SK-N-SH (cell line): ENCODE measurements at regions not wholly inside any gene's neighbourhood (a gene's known extent, or its start where the extent isn't known, plus 50 kb on each side); places are given as distances from the start of the nearest gene placed in this dataset.
"Not testable (repeated sequence)": the region's sequence is repeated elsewhere in the genome, so short reads cannot be mapped to it uniquely, and the experiment has no call there.

Experiments used
- CTCF ChIA-PET: fragments of 300-600, 350-600 bp; formaldehyde crosslinking; extraction: SDS; loops from one replicate; lab custom pipeline; 2021; lab: Yijun Ruan, JAX
- POLR2A ChIA-PET: fragments of 350-600 bp; sonication (Branson Sonifier 250); formaldehyde crosslinking; extraction: SDS; loops from one replicate; lab custom pipeline; 2020; ENCODE audit warnings: antibody characterized with exemption, inconsistent platforms; lab: Yijun Ruan, JAX
- DNase-seq: peaks from one replicate; pipeline ENCODE4 v3.0.0; 2012
- H2AFZ ChIP-seq: fragments of 200-600 bp; sonication (generic); 2 replicates; pipeline ENCODE4 v1.8.1; 2016; ENCODE audit warnings: antibody characterized with exemption, mild to moderate bottlenecking, low read depth
- H3F3A ChIP-seq: fragments of 200-600 bp; sonication (generic); replicated peaks from 2 replicates; pipeline ENCODE3; 2016; ENCODE audit warnings: antibody characterized with exemption, mild to moderate bottlenecking; ENCODE audit not compliant: insufficient read depth
- H3K27ac ChIP-seq, 2 experiments: fragments of 200-500 bp in 1 of 2; fragments of 200-600 bp in 1 of 2; sonication (Bioruptor generic) in 1 of 2; sonication (generic), shearing (Covaris generic) in 1 of 2; 2 replicates each; pipeline versions ENCODE4 v1.5.1 to v1.6.1; 2014 to 2016; ENCODE audit warnings: low read depth in 2 of 2, inconsistent platforms in 1 of 2, low read length in 1 of 2, mild to moderate bottlenecking in 1 of 2, mixed read lengths in 1 of 2
- H3K27me3 ChIP-seq: fragments of 200-600 bp; sonication (generic), shearing (Covaris generic); 2 replicates; pipeline ENCODE4 v1.6.1; 2016; ENCODE audit warnings: mixed run types; ENCODE audit not compliant: insufficient read depth
- H3K36me3 ChIP-seq, 2 experiments: fragments of 200-500 bp in 1 of 2; fragments of 200-600 bp in 1 of 2; sonication (Bioruptor generic) in 1 of 2; sonication (generic) in 1 of 2; replicated peaks in 1 of 2; 2 replicates each; pipeline versions ENCODE3 to v1.5.1; 2014 to 2016; ENCODE audit warnings: low read length in 1 of 2, mild to moderate bottlenecking in 1 of 2; ENCODE audit not compliant: insufficient read depth in 2 of 2, control insufficient read depth in 1 of 2
- H3K4me1 ChIP-seq, 2 experiments: fragments of 200-500 bp in 1 of 2; fragments of 200-600 bp in 1 of 2; sonication (Bioruptor generic) in 1 of 2; sonication (generic), shearing (Covaris generic) in 1 of 2; 2 replicates each; pipeline versions ENCODE4 v1.5.1 to v1.6.1; 2014 to 2016; ENCODE audit warnings: low read depth in 1 of 2, low read length in 1 of 2, mixed run types in 1 of 2; ENCODE audit not compliant: insufficient read depth in 2 of 2, control insufficient read depth in 1 of 2
- H3K4me2 ChIP-seq: fragments of 200-600 bp; sonication (generic), shearing (Covaris generic); 2 replicates; pipeline ENCODE4 v1.6.1; 2017; ENCODE audit warnings: mixed run types
- H3K4me3 ChIP-seq, 2 experiments: fragments of 200-500 bp in 1 of 2; fragments of 200-600 bp in 1 of 2; sonication (Bioruptor generic) in 1 of 2; sonication (generic), shearing (Covaris generic) in 1 of 2; 2 replicates each; pipeline versions ENCODE4 v1.5.1 to v1.8.1; 2014 to 2016; ENCODE audit warnings: low read depth in 2 of 2, inconsistent platforms in 1 of 2, low read length in 1 of 2, mild to moderate bottlenecking in 1 of 2, mixed read lengths in 1 of 2, moderate library complexity in 1 of 2
- H3K79me2 ChIP-seq: fragments of 200-600 bp; sonication (generic); 2 replicates; pipeline ENCODE4 v1.8.1; 2017; ENCODE audit warnings: mild to moderate bottlenecking; ENCODE audit not compliant: insufficient read depth
- H3K9ac ChIP-seq: fragments of 200-600 bp; sonication (generic); 2 replicates; pipeline ENCODE4 v1.6.1; 2017; ENCODE audit warnings: mixed run types
- H3K9me2 ChIP-seq: fragments of 200-600 bp; sonication (generic); 2 replicates; pipeline ENCODE4 v1.6.1; 2017; ENCODE audit warnings: mixed run types
- H3K9me3 ChIP-seq: fragments of 200-600 bp; sonication (generic); 2 replicates; pipeline ENCODE4 v1.6.1; 2017; ENCODE audit warnings: mixed run types, mild to moderate bottlenecking, moderate library complexity
- H4K20me1 ChIP-seq: fragments of 200-600 bp; sonication (generic); 2 replicates; pipeline ENCODE4 v1.6.1; 2017; ENCODE audit warnings: mild to moderate bottlenecking, mixed run types; ENCODE audit not compliant: insufficient read depth
- CHD2 ChIP-seq: fragments of 150-350 bp; IDR thresholded peaks from 2 replicates; pipeline ENCODE4 v1.6.1; 2018; ENCODE audit warnings: low read length; ENCODE audit not compliant: partially characterized antibody
- ELF1 ChIP-seq: IDR thresholded peaks from 2 replicates; pipeline ENCODE4 v1.4.0; 2012
- EZH2phosphoT487 ChIP-seq: fragments of 200-600 bp; sonication (generic); IDR thresholded peaks from 2 replicates; pipeline ENCODE4 v1.6.1; 2017; ENCODE audit warnings: low read depth, mixed run types, mild to moderate bottlenecking, antibody characterized with exemption, moderate library complexity, borderline replicate concordance
- FOXJ3 ChIP-seq: sonication (generic); formaldehyde crosslinking; IDR thresholded peaks from 2 replicates; pipeline ENCODE4 v1.5.1; 2020; ENCODE audit warnings: mild to moderate bottlenecking, missing genetic modification reagents
- GABPA ChIP-seq: IDR thresholded peaks from 2 replicates; pipeline ENCODE4 v1.4.0; 2012; ENCODE audit warnings: low read depth, mild to moderate bottlenecking
- IRF3 ChIP-seq: fragments of 150-350 bp; IDR thresholded peaks from 2 replicates; pipeline ENCODE4 v1.6.1; 2016; ENCODE audit warnings: mild to moderate bottlenecking, low read depth, low read length
- POLR2AphosphoS5 ChIP-seq: IDR thresholded peaks from 2 replicates; pipeline ENCODE4 v1.6.1; 2012; ENCODE audit warnings: low read depth, low read length
- RAD21 ChIP-seq: IDR thresholded peaks from 2 replicates; pipeline ENCODE4 v1.6.1; 2012; ENCODE audit warnings: mild to moderate bottlenecking, low read length
- RCOR1 ChIP-seq: fragments of 150-350 bp; IDR thresholded peaks from 2 replicates; pipeline ENCODE4 v1.6.1; 2017; ENCODE audit warnings: antibody characterized with exemption, low read length
- RFX5 ChIP-seq: IDR thresholded peaks from 2 replicates; pipeline ENCODE4 v1.6.1; 2012; ENCODE audit warnings: mild to moderate bottlenecking, improper control_type of control experiment, low read length
- USF1 ChIP-seq: IDR thresholded peaks from 2 replicates; pipeline ENCODE4 v1.4.0; 2012; ENCODE audit warnings: low read depth, borderline replicate concordance
- WGBS: methylation state at CpG from one replicate; pipeline ENCODE4 v1.1.6; 2017; ENCODE audit warnings: low lambda C conversion rate; 5-methylcytosine and 5-hydroxymethylcytosine counted together
- TF ChIP-seq, protein P1 (sequence below): fragments of 150-350 bp; IDR thresholded peaks from 2 replicates; pipeline ENCODE4 v1.6.1; 2017; ENCODE audit warnings: antibody characterized with exemption, low read length, low read depth, borderline replicate concordance
- TF ChIP-seq, protein P2 (sequence below): IDR thresholded peaks from 2 replicates; pipeline ENCODE4; 2012

- Histone ChIP-seq H3K4me3 (no peak overlapping the region), H3K4me2 (no peak overlapping the region), H3K4me1 (no peaks in the 10 kb centered on the region), H3K9me2 (no peaks in the 10 kb centered on the region), H3K9me3 (no peaks in the 10 kb centered on the region), H4K20me1 (no peaks in the 10 kb centered on the region), H2AFZ (no peak overlapping the region), H3K27me3 (no peaks in the 10 kb centered on the region), H3K27ac (no peak overlapping the region), H3K36me3 (no peaks in the 10 kb centered on the region)
- POLR2A ChIA-PET = no interaction called here
- DNase-seq = no peak
- 10% methylated on average over 3 of the region's 4 CpGs for WGBS
- TF ChIP-seq, protein P1, sequence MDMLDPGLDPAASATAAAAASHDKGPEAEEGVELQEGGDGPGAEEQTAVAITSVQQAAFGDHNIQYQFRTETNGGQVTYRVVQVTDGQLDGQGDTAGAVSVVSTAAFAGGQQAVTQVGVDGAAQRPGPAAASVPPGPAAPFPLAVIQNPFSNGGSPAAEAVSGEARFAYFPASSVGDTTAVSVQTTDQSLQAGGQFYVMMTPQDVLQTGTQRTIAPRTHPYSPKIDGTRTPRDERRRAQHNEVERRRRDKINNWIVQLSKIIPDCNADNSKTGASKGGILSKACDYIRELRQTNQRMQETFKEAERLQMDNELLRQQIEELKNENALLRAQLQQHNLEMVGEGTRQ = no peak
- TF ChIP-seq EZH2phosphoT487 (no peak), POLR2AphosphoS5 (no peak), RFX5 (no peak), USF1 (no peak), GABPA (no peak), ELF1 (no peak), RCOR1 (no peak), RAD21 (no peak), FOXJ3 (CRISPR knock-in tag) (no peak), CHD2 (no peak), IRF3 (no peak)
- TF ChIP-seq, protein P2, sequence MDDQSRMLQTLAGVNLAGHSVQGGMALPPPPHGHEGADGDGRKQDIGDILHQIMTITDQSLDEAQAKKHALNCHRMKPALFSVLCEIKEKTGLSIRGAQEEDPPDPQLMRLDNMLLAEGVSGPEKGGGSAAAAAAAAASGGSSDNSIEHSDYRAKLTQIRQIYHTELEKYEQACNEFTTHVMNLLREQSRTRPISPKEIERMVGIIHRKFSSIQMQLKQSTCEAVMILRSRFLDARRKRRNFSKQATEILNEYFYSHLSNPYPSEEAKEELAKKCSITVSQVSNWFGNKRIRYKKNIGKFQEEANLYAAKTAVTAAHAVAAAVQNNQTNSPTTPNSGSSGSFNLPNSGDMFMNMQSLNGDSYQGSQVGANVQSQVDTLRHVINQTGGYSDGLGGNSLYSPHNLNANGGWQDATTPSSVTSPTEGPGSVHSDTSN = no peak
- TF ChIP-seq, all 33 proteins: peak for 0
- no peaks in the 10 kb centered on the region for H3K79me2 ChIP-seq
- CTCF ChIA-PET = no interaction called here
- H3K9ac ChIP-seq = no peak overlapping the region
- no peaks in the 10 kb centered on the region for H3F3A ChIP-seq
These were observed 380.0 kb downstream of the GLRX3 start for GRCh38 chr10:130516141-130516735.

- POLR2A ChIA-PET, DNase-seq, CTCF ChIA-PET: not testable (repeated sequence)
These were observed 382.7 kb downstream of the GLRX3 start for GRCh38 chr10:130518921-130519320.

More at GRCh38 chr10:130518921-130519320, 382.7 kb downstream of the GLRX3 start:
- H3K79me2 ChIP-seq, H3K4me1 ChIP-seq, H3K9me3 ChIP-seq, H3K9ac ChIP-seq, H3K4me2 ChIP-seq, H3K4me3 ChIP-seq, H2AFZ ChIP-seq, H4K20me1 ChIP-seq, H3K27me3 ChIP-seq, H3K36me3 ChIP-seq, H3K9me2 ChIP-seq, H3F3A ChIP-seq, H3K27ac ChIP-seq: not testable (repeated sequence)
- WGBS = 60% methylated on average over 6 of the region's 13 CpGs
